Astrocyte (in vitro differentiated cells and primary cell): ENCODE measurements at regions not wholly inside any gene's neighbourhood (a gene's known extent, or its start where the extent isn't known, plus 50 kb on each side); places are given as distances from the start of the nearest gene placed in this dataset.

Experiments
- DNase-seq: peaks from one replicate; pipeline ENCODE4 v3.0.0-alpha.2; 2010; ENCODE audit warnings: low read depth
- FAIRE-seq: peaks from 2 replicates; lab custom pipeline; 2011; peaks lifted over from hg19 to GRCh38; lab: Jason Lieb, UNC
- H2AFZ ChIP-seq: 2 replicates; pipeline ENCODE4 v1.6.0; 2012; ENCODE audit warnings: low read depth, low read length, inconsistent platforms
- H3K27ac ChIP-seq: 2 replicates; pipeline ENCODE4 v1.5.1; 2011; ENCODE audit warnings: low read depth, low read length, inconsistent platforms
- H3K27me3 ChIP-seq: 2 replicates; pipeline ENCODE4 v1.6.0; 2011; ENCODE audit warnings: low read length, inconsistent platforms; ENCODE audit not compliant: insufficient read depth
- H3K36me3 ChIP-seq: 2 replicates; pipeline ENCODE4 v1.5.1; 2011; ENCODE audit warnings: low read length, inconsistent platforms; ENCODE audit not compliant: insufficient read depth
- H3K4me1 ChIP-seq: 2 replicates; pipeline ENCODE4 v1.5.1; 2011; ENCODE audit warnings: low read length, inconsistent platforms; ENCODE audit not compliant: insufficient read depth
- H3K4me2 ChIP-seq: 2 replicates; pipeline ENCODE4 v1.6.0; 2012; ENCODE audit warnings: low read length, inconsistent platforms
- H3K4me3 ChIP-seq: 2 replicates; pipeline ENCODE4 v1.5.1; 2011; ENCODE audit warnings: low read depth, mild to moderate bottlenecking, low read length, inconsistent platforms; ENCODE audit not compliant: insufficient read depth
- H3K79me2 ChIP-seq: 2 replicates; pipeline ENCODE4 v1.6.0; 2012; ENCODE audit warnings: mild to moderate bottlenecking, low read length, inconsistent platforms; ENCODE audit not compliant: insufficient read depth
- H3K9ac ChIP-seq: 2 replicates; pipeline ENCODE4 v1.6.0; 2012; ENCODE audit warnings: mild to moderate bottlenecking, low read length, inconsistent platforms
- H3K9me3 ChIP-seq: 2 replicates; pipeline ENCODE4 v1.5.1; 2012; ENCODE audit warnings: low read depth, mild to moderate bottlenecking, low read length, inconsistent platforms; ENCODE audit not compliant: insufficient read depth
- H4K20me1 ChIP-seq: 2 replicates; pipeline ENCODE4 v1.6.0; 2012; ENCODE audit warnings: low read length, inconsistent platforms; ENCODE audit not compliant: insufficient read depth
- H3K27ac Mint-ChIP-seq: one replicate; pipeline ENCODE4 v1.8.0; 2021; ENCODE audit warnings: mild to moderate bottlenecking, mixed read lengths; ENCODE audit not compliant: unreplicated experiment
- H3K27me3 Mint-ChIP-seq: one replicate; pipeline ENCODE4 v1.8.0; 2021; ENCODE audit warnings: low read depth, mixed read lengths; ENCODE audit not compliant: unreplicated experiment
- H3K36me3 Mint-ChIP-seq: one replicate; pipeline ENCODE4 v1.8.0; 2021; ENCODE audit warnings: low read depth, mixed read lengths; ENCODE audit not compliant: unreplicated experiment
- H3K4me1 Mint-ChIP-seq: one replicate; pipeline ENCODE4 v1.8.0; 2021; ENCODE audit warnings: low read depth, mixed read lengths; ENCODE audit not compliant: unreplicated experiment
- H3K4me3 Mint-ChIP-seq: one replicate; pipeline ENCODE4 v1.8.0; 2021; ENCODE audit warnings: mild to moderate bottlenecking, moderate library complexity, mixed read lengths; ENCODE audit not compliant: unreplicated experiment
- H3K9me3 Mint-ChIP-seq: one replicate; pipeline ENCODE4 v1.8.0; 2021; ENCODE audit warnings: mild to moderate bottlenecking, mixed read lengths; ENCODE audit not compliant: unreplicated experiment
- CTCF ChIP-seq: IDR thresholded peaks from 2 replicates; pipeline ENCODE4 v1.5.1; 2011; ENCODE audit warnings: low read depth, mild to moderate bottlenecking, inconsistent platforms, low read length, moderate library complexity; ENCODE audit not compliant: insufficient read depth
- EZH2 ChIP-seq: IDR thresholded peaks from 2 replicates; pipeline ENCODE4 v1.6.1; 2012; ENCODE audit warnings: mild to moderate bottlenecking, low read length, inconsistent platforms; ENCODE audit not compliant: insufficient read depth

- DNase-seq (no peak), FAIRE-seq (no peak)
- Histone ChIP-seq H4K20me1 (no peaks in the 10 kb centered on the region), H3K27ac (no peak overlapping the region), H3K27me3 (no peaks in the 10 kb centered on the region), H2AFZ (no peak overlapping the region), H3K4me2 (no peak overlapping the region), H3K4me3 (no peak overlapping the region), H3K4me1 (no peaks in the 10 kb centered on the region), H3K9me3 (no peaks in the 10 kb centered on the region), H3K79me2 (no peaks in the 10 kb centered on the region), H3K9ac (no peak overlapping the region), H3K36me3 (no peaks in the 10 kb centered on the region)
- H3K27ac Mint-ChIP-seq = no peak overlapping the region
- no peak overlapping the region for H3K4me3 Mint-ChIP-seq
- peaks cover 25% of the 10 kb centered on the region for H3K4me1 Mint-ChIP-seq
- no peaks in the 10 kb centered on the region for H3K27me3 Mint-ChIP-seq
- TF ChIP-seq EZH2 (no peak), CTCF (no peak)
- H3K36me3 Mint-ChIP-seq = no peaks in the 10 kb centered on the region
- H3K9me3 Mint-ChIP-seq = no peaks in the 10 kb centered on the region
Observed at GRCh38 chr12:66920205-66920604, 241.3 kb upstream of the GRIP1 start.

- Mint-ChIP-seq H3K36me3 (no peaks in the 10 kb centered on the region), H3K27me3 (no peaks in the 10 kb centered on the region), H3K27ac (no peak overlapping the region), H3K9me3 (no peaks in the 10 kb centered on the region), H3K4me3 (no peak overlapping the region), H3K4me1 (peaks cover 18% of the 10 kb centered on the region)
- no peak overlapping the region for H3K27ac ChIP-seq
- no peak overlapping the region for H3K4me2 ChIP-seq
- H3K36me3 ChIP-seq = no peaks in the 10 kb centered on the region
- no peak overlapping the region for H3K4me3 ChIP-seq
- H2AFZ ChIP-seq = no peak overlapping the region
- no peak for FAIRE-seq
- no peaks in the 10 kb centered on the region for H3K9me3 ChIP-seq
- H3K27me3 ChIP-seq = no peaks in the 10 kb centered on the region
- H4K20me1 ChIP-seq = no peaks in the 10 kb centered on the region
- no peaks in the 10 kb centered on the region for H3K4me1 ChIP-seq
- no peaks in the 10 kb centered on the region for H3K79me2 ChIP-seq
- H3K9ac ChIP-seq = no peak overlapping the region
- TF ChIP-seq CTCF (no peak), EZH2 (no peak)
- DNase-seq = no peak
Observed at GRCh38 chr12:66921151-66921550, 242.3 kb upstream of the GRIP1 start.

GRCh38 chr12:66925083-66925482 lies 246.2 kb upstream of the GRIP1 start:
- no peaks in the 10 kb centered on the region for H3K4me1 ChIP-seq
- Mint-ChIP-seq H3K4me1 (peaks cover 13% of the 10 kb centered on the region), H3K27me3 (no peaks in the 10 kb centered on the region), H3K9me3 (no peaks in the 10 kb centered on the region), H3K27ac (peak overlapping the region; percentile 30), H3K4me3 (no peak overlapping the region), H3K36me3 (no peaks in the 10 kb centered on the region)
- no peaks in the 10 kb centered on the region for H4K20me1 ChIP-seq
- H3K9me3 ChIP-seq = no peaks in the 10 kb centered on the region
- no peak for FAIRE-seq
- no peak for DNase-seq
- no peaks in the 10 kb centered on the region for H3K36me3 ChIP-seq
- H3K27me3 ChIP-seq = no peaks in the 10 kb centered on the region
- H2AFZ ChIP-seq = no peak overlapping the region
- H3K4me2 ChIP-seq = no peak overlapping the region
- H3K27ac ChIP-seq = no peak overlapping the region
- TF ChIP-seq EZH2 (no peak), CTCF (no peak)
- H3K79me2 ChIP-seq = no peaks in the 10 kb centered on the region
- H3K4me3 ChIP-seq = no peak overlapping the region
- no peak overlapping the region for H3K9ac ChIP-seq
